ENCODE measurements at regions not wholly inside any gene's neighbourhood (a gene's known extent, or its start where the extent isn't known, plus 50 kb on each side); places are given as distances from the start of the nearest gene placed in this dataset.

DNA sequence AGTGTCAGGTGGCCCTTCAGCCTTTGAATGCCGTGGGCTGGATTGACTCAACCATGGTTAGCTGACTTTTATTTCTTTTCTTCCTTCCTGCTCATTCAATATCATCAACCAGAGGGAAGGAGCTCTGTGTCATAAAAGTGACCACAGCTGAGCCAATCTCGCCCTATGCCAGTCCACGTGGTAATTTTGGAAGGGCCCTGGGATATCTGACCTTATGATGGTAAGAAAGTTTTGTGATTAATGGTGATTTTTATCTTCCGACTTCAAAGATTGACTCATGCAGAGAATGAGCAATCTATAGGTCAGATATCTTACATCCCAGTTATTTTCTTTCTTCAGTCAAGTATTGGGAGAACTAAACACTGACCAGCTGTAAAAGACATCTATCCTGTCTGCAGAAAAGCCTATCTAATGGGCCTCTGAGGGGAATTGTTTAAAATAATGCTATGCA lies 170.3 kb downstream of the ZC3H11B start:
- ATAC-seq (ENCODE audit: low FRiP score) (no peak), DNase-seq (ENCODE audit: low spot score) (no peak)
- TF ChIP-seq, protein P1, sequence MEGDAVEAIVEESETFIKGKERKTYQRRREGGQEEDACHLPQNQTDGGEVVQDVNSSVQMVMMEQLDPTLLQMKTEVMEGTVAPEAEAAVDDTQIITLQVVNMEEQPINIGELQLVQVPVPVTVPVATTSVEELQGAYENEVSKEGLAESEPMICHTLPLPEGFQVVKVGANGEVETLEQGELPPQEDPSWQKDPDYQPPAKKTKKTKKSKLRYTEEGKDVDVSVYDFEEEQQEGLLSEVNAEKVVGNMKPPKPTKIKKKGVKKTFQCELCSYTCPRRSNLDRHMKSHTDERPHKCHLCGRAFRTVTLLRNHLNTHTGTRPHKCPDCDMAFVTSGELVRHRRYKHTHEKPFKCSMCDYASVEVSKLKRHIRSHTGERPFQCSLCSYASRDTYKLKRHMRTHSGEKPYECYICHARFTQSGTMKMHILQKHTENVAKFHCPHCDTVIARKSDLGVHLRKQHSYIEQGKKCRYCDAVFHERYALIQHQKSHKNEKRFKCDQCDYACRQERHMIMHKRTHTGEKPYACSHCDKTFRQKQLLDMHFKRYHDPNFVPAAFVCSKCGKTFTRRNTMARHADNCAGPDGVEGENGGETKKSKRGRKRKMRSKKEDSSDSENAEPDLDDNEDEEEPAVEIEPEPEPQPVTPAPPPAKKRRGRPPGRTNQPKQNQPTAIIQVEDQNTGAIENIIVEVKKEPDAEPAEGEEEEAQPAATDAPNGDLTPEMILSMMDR (IDR thresholded peaks at IDR 0.05) = no peak

DNA sequence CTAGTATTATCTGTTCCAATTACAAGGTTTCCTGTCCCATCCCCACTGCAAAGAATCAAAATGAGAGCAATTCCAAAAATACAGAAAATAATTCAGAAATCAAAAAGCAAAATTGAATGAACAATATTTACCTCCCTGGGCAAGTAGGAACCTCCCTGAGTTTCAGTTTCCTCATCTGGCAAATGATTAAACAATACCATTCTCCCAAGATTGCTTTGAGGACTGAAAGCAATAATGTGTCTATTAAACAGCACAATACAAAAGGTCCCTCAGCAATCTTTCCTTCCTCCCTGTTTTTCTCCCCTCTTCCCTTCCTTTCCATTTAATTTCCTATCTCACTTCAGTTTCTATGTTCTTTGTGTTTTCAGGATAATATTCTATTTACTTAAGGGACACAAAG lies 171.0 kb downstream of the ZC3H11B start:
- DNase-seq (ENCODE audit: low spot score) = no peak
- TF ChIP-seq, protein P1 (IDR thresholded peaks at IDR 0.05) = no peak
- no peak for ATAC-seq (ENCODE audit: low FRiP score)

DNA sequence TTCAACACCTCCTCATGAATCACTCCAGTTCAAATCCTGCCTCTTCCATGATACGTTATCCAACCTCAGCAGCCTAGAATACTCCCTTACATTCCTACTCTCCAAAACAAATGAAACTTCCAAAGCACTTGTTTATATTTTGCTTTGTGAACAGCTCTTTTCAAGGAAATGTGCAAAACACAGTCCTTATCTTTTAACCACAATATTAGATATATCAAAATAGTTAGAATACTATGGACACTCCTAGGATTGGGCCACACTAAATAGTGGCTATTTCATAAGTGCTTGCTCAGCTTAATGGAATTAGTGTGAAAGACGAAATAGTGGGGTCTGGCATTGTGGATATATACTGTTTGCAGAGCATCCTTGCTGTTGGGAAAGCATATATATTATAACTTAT lies 173.5 kb downstream of the ZC3H11B start:
- DNase-seq (ENCODE audit: low spot score) (no peak), ATAC-seq (ENCODE audit: low FRiP score) (no peak)
- TF ChIP-seq, protein P1 (IDR thresholded peaks at IDR 0.05) = no peak

DNA sequence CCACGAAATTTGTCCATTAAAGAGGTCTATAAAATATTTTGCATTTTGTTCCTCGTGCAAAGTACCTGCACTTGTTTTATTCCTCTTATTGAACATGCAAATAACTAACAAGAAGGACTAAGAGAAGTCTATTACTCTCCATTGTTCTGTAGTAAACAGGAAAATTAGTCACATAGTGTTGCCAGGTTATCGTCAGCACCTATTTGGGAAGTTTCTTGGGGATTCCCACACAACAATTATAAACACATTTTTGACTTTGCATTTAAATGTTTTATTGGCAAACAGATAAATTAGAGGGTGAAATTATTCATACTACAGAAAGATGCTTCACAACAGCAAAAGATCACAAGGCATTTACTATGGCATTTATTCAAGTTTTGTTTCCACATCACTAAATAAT lies 174.5 kb downstream of the ZC3H11B start:
- DNase-seq (ENCODE audit: low spot score) = no peak
- TF ChIP-seq, protein P1 (IDR thresholded peaks at IDR 0.05) = no peak
- ATAC-seq (ENCODE audit: low FRiP score) = no peak

DNA sequence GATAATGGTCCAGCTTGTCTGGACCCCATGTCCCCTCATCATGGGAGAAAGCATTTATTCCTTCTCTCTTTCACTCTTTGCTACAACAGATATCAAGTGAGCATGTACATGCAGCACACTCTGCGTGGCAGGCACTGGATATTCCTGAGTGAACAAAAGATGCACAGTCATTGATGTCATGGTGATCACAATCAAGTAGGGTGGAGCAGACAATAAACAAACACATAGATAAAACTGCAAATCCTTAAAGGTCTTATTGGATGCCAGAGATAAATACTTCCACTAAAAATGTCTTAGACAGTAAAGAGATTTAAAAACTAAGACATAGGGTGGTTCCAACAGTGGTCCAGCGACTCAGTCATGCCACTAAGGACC lies 178.0 kb downstream of the ZC3H11B start:
- TF ChIP-seq, protein P1 (IDR thresholded peaks at IDR 0.05) = no peak
- ATAC-seq (ENCODE audit: low FRiP score) = no peak
- no peak for DNase-seq (ENCODE audit: low spot score)

DNA sequence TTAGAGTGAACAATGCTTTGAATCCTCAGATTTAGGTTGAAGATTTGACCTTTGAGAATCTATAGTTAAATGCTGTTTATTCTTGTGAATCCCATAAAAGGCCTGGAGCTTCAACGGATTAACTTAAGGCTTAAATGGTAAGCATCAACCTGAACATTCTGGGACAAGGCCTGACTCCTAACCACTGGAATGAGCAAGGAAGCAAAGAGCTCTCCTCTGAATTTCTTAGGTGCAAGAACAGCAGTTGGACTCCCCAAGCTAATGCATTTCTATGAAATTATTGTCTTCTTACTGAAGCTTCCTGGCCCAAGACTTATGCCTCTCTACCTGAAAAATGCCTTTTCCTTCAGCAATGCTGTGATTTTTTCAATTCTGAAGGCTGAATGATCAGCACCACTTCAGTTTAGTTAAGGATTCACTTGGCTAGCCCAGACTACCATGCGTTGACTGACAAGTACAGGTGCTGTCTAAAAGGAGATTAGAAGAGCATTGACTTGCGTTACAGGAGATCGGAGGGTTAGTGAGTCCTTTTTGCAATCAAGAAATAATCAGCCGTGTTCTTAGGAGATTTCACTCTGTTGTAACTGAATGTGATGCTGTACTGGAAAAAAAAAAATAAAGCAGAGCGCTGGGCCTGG lies 178.5 kb downstream of the ZC3H11B start:
- ATAC-seq (ENCODE audit: low FRiP score) (no peak), DNase-seq (ENCODE audit: low spot score) (no peak)
- TF ChIP-seq, protein P1 (IDR thresholded peaks at IDR 0.05) = no peak

DNA sequence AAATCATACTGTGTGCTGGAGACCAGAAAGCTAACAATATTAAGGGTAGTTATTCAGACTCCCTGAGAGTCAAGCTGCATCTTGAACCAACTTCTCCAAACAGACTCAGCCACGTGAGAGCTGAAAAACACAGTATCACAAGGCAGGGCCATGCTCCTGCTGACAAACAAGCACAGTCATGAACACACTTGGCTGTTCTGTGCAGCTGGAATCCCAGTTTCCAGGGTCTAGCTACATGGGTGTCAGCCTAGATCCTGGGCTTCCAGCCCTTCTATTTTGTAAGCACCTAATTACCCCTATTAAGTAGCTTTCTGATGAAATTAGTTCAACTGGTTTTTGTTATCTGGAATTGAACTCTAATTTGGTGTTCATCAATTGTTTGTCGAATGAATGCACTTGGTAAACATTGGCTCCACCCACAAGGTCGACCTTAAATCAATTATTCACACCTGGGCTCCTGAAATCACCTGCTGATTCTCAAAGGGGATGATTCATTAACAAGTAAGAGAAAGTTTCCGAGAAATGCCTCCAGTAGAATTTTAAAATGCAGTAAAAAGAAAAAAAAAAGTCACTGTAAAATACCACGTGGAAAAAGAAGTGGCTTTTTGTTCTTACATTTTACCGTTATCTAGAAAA lies 179.3 kb downstream of the ZC3H11B start:
- ATAC-seq (ENCODE audit: low FRiP score) (no peak), DNase-seq (ENCODE audit: low spot score) (no peak)
- TF ChIP-seq, protein P1 (IDR thresholded peaks at IDR 0.05) = no peak

Data from omental fat pad (tissue), 3 donors.